Body of pancreas (tissue), 4 donors: ENCODE measurements at regions not wholly inside any gene's neighbourhood (a gene's known extent, or its start where the extent isn't known, plus 50 kb on each side); places are given as distances from the start of the nearest gene placed in this dataset.

Experiments
- CTCF ChIP-seq, 7 experiments: fragments of 450-650 bp in 4 of 7; fragments of 200-600 bp in 3 of 7; sonication (generic) in 3 of 7; IDR thresholded peaks; one replicate each; pipeline ENCODE4 v1.5.1; 2016 to 2019; ENCODE audit warnings: antibody characterized with exemption in 7 of 7
- POLR2A ChIP-seq, 3 donors: fragments of 450-650 bp; IDR thresholded peaks; one replicate each; pipeline ENCODE4 v1.6.1; 2016; ENCODE audit warnings: antibody characterized with exemption in 3 of 3, mild to moderate bottlenecking in 2 of 3

DNA sequence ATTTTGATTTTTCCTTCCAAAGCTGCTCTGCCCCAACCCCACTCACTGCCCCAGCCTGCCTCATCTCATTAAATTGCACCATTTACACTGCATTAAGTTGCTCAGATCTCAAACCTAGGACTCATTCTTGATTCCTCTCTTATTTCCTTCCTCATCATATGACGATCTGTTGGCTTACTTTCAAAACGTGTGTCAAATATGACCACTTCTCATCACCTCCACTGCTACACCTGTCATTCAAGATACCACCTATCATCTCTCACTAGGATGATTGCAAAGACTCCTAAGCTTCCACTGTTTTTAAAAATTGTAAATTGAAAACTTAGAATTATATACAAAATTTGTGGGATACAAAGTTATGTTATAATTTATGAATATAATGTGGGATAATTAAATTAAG is 147.1 kb downstream of the DCK start:
- TF ChIP-seq CTCF (IDR thresholded peaks at IDR 0.05) (no peak), POLR2A (IDR thresholded peaks at IDR 0.05) (no peak)
